H9 (cell line): ENCODE measurements at regions not wholly inside any gene's neighbourhood (a gene's known extent, or its start where the extent isn't known, plus 50 kb on each side); places are given as distances from the start of the nearest gene placed in this dataset.

Experiments
- DNase-seq: peaks from one replicate; pipeline ENCODE4 v3.0.0-alpha.2; 2017
- H2AFZ ChIP-seq: one replicate; pipeline ENCODE4 v1.6.1; 2013; ENCODE audit warnings: mild to moderate bottlenecking, low read length, control low read depth, moderate library complexity
- H2AK5ac ChIP-seq: 2 replicates; pipeline ENCODE4 v1.6.1; 2013; ENCODE audit warnings: low read length, control low read depth, mixed read lengths; ENCODE audit not compliant: insufficient read length
- H2BK120ac ChIP-seq: one replicate; pipeline ENCODE4 v1.6.1; 2013; ENCODE audit warnings: low read depth, mild to moderate bottlenecking, low read length, control low read depth, inconsistent platforms; ENCODE audit not compliant: poor library complexity, severe bottlenecking
- H2BK12ac ChIP-seq: 2 replicates; pipeline ENCODE4 v1.6.1; 2013; ENCODE audit warnings: low read length, control low read depth, mixed read lengths, low read depth; ENCODE audit not compliant: insufficient read length
- H2BK15ac ChIP-seq: 2 replicates; pipeline ENCODE4 v1.6.1; 2013; ENCODE audit warnings: low read depth, low read length, control low read depth
- H2BK20ac ChIP-seq: one replicate; pipeline ENCODE4 v1.6.1; 2013; ENCODE audit warnings: low read depth, mild to moderate bottlenecking, low read length, control low read depth, inconsistent platforms; ENCODE audit not compliant: poor library complexity, severe bottlenecking
- H2BK5ac ChIP-seq: 2 replicates; pipeline ENCODE4 v1.6.1; 2013; ENCODE audit warnings: low read length, control low read depth, mixed read lengths; ENCODE audit not compliant: insufficient read length
- H3K14ac ChIP-seq: 2 replicates; pipeline ENCODE4 v1.6.1; 2013; ENCODE audit warnings: low read length, control low read depth; ENCODE audit not compliant: insufficient read depth
- H3K18ac ChIP-seq: 2 replicates; pipeline ENCODE4 v1.6.1; 2013; ENCODE audit warnings: low read depth, mild to moderate bottlenecking, mixed read lengths, low read length, control low read depth; ENCODE audit not compliant: insufficient read length
- H3K23ac ChIP-seq: 2 replicates; pipeline ENCODE4 v1.6.1; 2013; ENCODE audit warnings: low read length, control low read depth, mixed read lengths, low read depth; ENCODE audit not compliant: insufficient read length
- H3K23me2 ChIP-seq: 2 replicates; pipeline ENCODE4 v1.6.1; 2013; ENCODE audit warnings: low read depth, mild to moderate bottlenecking, mixed read lengths, low read length, control low read depth; ENCODE audit not compliant: insufficient read length, poor library complexity, severe bottlenecking
- H3K27ac ChIP-seq: 2 replicates; pipeline ENCODE4 v1.5.1; 2013; ENCODE audit warnings: low read length, control low read depth, mixed read lengths, low read depth; ENCODE audit not compliant: insufficient read length
- H3K27me3 ChIP-seq: 2 replicates; pipeline ENCODE4 v1.6.1; 2013; ENCODE audit warnings: low read length, control low read depth, inconsistent platforms; ENCODE audit not compliant: insufficient read depth
- H3K4ac ChIP-seq: 2 replicates; pipeline ENCODE4 v1.6.1; 2013; ENCODE audit warnings: low read depth, mild to moderate bottlenecking, control low read depth, inconsistent platforms, low read length, moderate library complexity
- H3K4me1 ChIP-seq: 2 replicates; pipeline ENCODE4 v1.6.1; 2013; ENCODE audit warnings: low read length, control low read depth, inconsistent platforms; ENCODE audit not compliant: insufficient read depth
- H3K4me2 ChIP-seq: 2 replicates; pipeline ENCODE4 v1.6.1; 2013; ENCODE audit warnings: low read length, control low read depth, mixed read lengths; ENCODE audit not compliant: insufficient read length, insufficient read depth
- H3K56ac ChIP-seq: 2 replicates; pipeline ENCODE4 v1.6.1; 2013; ENCODE audit warnings: low read depth, mild to moderate bottlenecking, mixed read lengths, low read length, control low read depth; ENCODE audit not compliant: insufficient read length
- H3K79me1 ChIP-seq: 2 replicates; pipeline ENCODE4 v1.6.1; 2013; ENCODE audit warnings: low read depth, mild to moderate bottlenecking, moderate library complexity, low read length, control low read depth, inconsistent platforms; ENCODE audit not compliant: insufficient read depth, poor library complexity, severe bottlenecking
- H3K79me2 ChIP-seq: 2 replicates; pipeline ENCODE4 v1.6.1; 2013; ENCODE audit warnings: low read length, control low read depth, inconsistent platforms; ENCODE audit not compliant: insufficient read depth
- H3K9ac ChIP-seq: 2 replicates; pipeline ENCODE4 v1.6.1; 2013; ENCODE audit warnings: low read length, control low read depth, mixed read lengths; ENCODE audit not compliant: insufficient read length; ENCODE audit errors: extremely low read depth
- H3K9me3 ChIP-seq: one replicate; pipeline ENCODE4 v1.6.1; 2013; ENCODE audit warnings: low read depth, low read length, inconsistent platforms; ENCODE audit not compliant: control insufficient read depth
- H3T11ph ChIP-seq: one replicate; pipeline ENCODE4 v1.6.1; 2013; ENCODE audit warnings: mild to moderate bottlenecking, low read length, control low read depth, inconsistent platforms
- H4K20me1 ChIP-seq: one replicate; pipeline ENCODE4 v1.6.1; 2013; ENCODE audit not compliant: control insufficient read depth, insufficient read length, insufficient read depth
- H4K5ac ChIP-seq: 2 replicates; pipeline ENCODE4 v1.6.1; 2013; ENCODE audit warnings: low read depth, mild to moderate bottlenecking, mixed read lengths, low read length, control low read depth; ENCODE audit not compliant: insufficient read length
- H4K8ac ChIP-seq: replicated peaks from 2 replicates; pipeline ENCODE4 v1.6.1; 2013; ENCODE audit warnings: low read length, control low read depth, mixed read lengths, low read depth; ENCODE audit not compliant: insufficient read length
- H4K91ac ChIP-seq: 2 replicates; pipeline ENCODE4 v1.6.1; 2013; ENCODE audit warnings: low read depth, mild to moderate bottlenecking, moderate library complexity, mixed read lengths, low read length, control low read depth; ENCODE audit not compliant: insufficient read length
- H3K27ac Mint-ChIP-seq, 3 experiments: 2 replicates in 2 of 3; 3 replicates in 1 of 3; pipeline ENCODE4 v1.8.0; 2020 to 2021; ENCODE audit warnings: mixed read lengths in 3 of 3, mild to moderate bottlenecking in 1 of 3, moderate library complexity in 1 of 3
- H3K27me3 Mint-ChIP-seq: 2 replicates; pipeline ENCODE4 v1.8.0; 2021; ENCODE audit warnings: low read depth, mild to moderate bottlenecking, moderate library complexity, mixed read lengths
- H3K36me3 Mint-ChIP-seq, 3 experiments: 2 replicates in 2 of 3; 3 replicates in 1 of 3; pipeline ENCODE4 v1.8.0; 2020 to 2021; ENCODE audit warnings: low read depth in 3 of 3, mixed read lengths in 3 of 3; ENCODE audit not compliant: insufficient read depth in 1 of 3
- H3K4me1 Mint-ChIP-seq, 2 experiments: 2 replicates each; pipeline ENCODE4 v1.8.0; 2020; ENCODE audit warnings: mixed read lengths in 2 of 2
- H3K4me3 Mint-ChIP-seq, 2 experiments: 2 replicates in 1 of 2; 3 replicates in 1 of 2; pipeline ENCODE4 v1.8.0; 2020 to 2021; ENCODE audit warnings: mild to moderate bottlenecking in 2 of 2, mixed read lengths in 2 of 2, moderate library complexity in 1 of 2
- H3K9me3 Mint-ChIP-seq, 2 experiments: 2 replicates in 1 of 2; 3 replicates in 1 of 2; pipeline ENCODE4 v1.8.0; 2020; ENCODE audit warnings: mild to moderate bottlenecking in 2 of 2, mixed read lengths in 2 of 2, moderate library complexity in 1 of 2
- WGBS: extraction: QIAGEN DNeasy Blood & Tissue Kit; methylation state at CpG from one replicate; pipeline ENCODE4 v1.1.7; 2013; ENCODE audit warnings: missing lambda C conversion rate, low lambda C conversion rate, mixed read lengths; ENCODE audit not compliant: insufficient read length; ENCODE audit errors: extremely low coverage; 5-methylcytosine and 5-hydroxymethylcytosine counted together
- TF ChIP-seq, protein P1 (sequence below): fragments of 200-600 bp; sonication (generic); conservative IDR thresholded peaks from 3 replicates; pipeline ENCODE4 v1.8.0; 2021; ENCODE audit warnings: antibody characterized with exemption, mild to moderate bottlenecking

- Histone ChIP-seq H3K23ac (no peak overlapping the region), H3K79me1 (no peaks in the 10 kb centered on the region), H3K4me2 (no peak overlapping the region), H3K18ac (no peak overlapping the region), H2BK15ac (no peak overlapping the region), H3K4me1 (no peaks in the 10 kb centered on the region), H4K20me1 (no peaks in the 10 kb centered on the region), H3K79me2 (no peaks in the 10 kb centered on the region), H3K9me3 (no peaks in the 10 kb centered on the region), H2BK12ac (no peak overlapping the region), H3K23me2 (no peaks in the 10 kb centered on the region), H2AFZ (no peak overlapping the region), H2BK5ac (no peak overlapping the region), H3K56ac (no peak overlapping the region), H4K5ac (no peak overlapping the region), H3K4ac (no peak overlapping the region), H3K9ac (no peak overlapping the region), H3K14ac (no peak overlapping the region), H2BK20ac (no peak overlapping the region), H2AK5ac (no peak overlapping the region), H3K27me3 (no peaks in the 10 kb centered on the region), H2BK120ac (no peak overlapping the region), H3T11ph (no peak overlapping the region), H4K91ac (no peak overlapping the region), H4K8ac (no peak overlapping the region), H3K27ac (no peak overlapping the region)
- TF ChIP-seq, protein P1, sequence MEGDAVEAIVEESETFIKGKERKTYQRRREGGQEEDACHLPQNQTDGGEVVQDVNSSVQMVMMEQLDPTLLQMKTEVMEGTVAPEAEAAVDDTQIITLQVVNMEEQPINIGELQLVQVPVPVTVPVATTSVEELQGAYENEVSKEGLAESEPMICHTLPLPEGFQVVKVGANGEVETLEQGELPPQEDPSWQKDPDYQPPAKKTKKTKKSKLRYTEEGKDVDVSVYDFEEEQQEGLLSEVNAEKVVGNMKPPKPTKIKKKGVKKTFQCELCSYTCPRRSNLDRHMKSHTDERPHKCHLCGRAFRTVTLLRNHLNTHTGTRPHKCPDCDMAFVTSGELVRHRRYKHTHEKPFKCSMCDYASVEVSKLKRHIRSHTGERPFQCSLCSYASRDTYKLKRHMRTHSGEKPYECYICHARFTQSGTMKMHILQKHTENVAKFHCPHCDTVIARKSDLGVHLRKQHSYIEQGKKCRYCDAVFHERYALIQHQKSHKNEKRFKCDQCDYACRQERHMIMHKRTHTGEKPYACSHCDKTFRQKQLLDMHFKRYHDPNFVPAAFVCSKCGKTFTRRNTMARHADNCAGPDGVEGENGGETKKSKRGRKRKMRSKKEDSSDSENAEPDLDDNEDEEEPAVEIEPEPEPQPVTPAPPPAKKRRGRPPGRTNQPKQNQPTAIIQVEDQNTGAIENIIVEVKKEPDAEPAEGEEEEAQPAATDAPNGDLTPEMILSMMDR: no peak
- H3K27me3 Mint-ChIP-seq: no peaks in the 10 kb centered on the region
- H3K36me3 Mint-ChIP-seq: peaks cover 6 to 18% (median 6%) of the 10 kb centered on the region in 3 experiments
- no CpG with 5 or more reads among the region's 1 CpG for WGBS
- H3K4me3 Mint-ChIP-seq: no peak overlapping the region
- H3K9me3 Mint-ChIP-seq: peaks cover 15 to 23% of the 10 kb centered on the region in 2 experiments
- no peak overlapping the region; a peak in 1 of 7 replicates for H3K27ac Mint-ChIP-seq
- DNase-seq: no peak
- H3K4me1 Mint-ChIP-seq: no peaks in the 10 kb centered on the region
These were observed 326.9 kb downstream of the SLITRK5 start for GRCh38 chr13:87998081-87998480.
